SU-DHL-6 (cell line): ENCODE measurements at regions not wholly inside any gene's neighbourhood (a gene's known extent, or its start where the extent isn't known, plus 50 kb on each side); places are given as distances from the start of the nearest gene placed in this dataset.

ENCODE experiments used
- CTCF ChIP-seq: fragments of 200-600 bp; sonication (generic); IDR thresholded peaks from one replicate; pipeline ENCODE4 v1.5.1; 2017; ENCODE audit warnings: antibody characterized with exemption, mild to moderate bottlenecking, low read length, moderate library complexity; ENCODE audit not compliant: insufficient read depth, poor library complexity, severe bottlenecking
- EZH2phosphoT487 ChIP-seq: fragments of 200-600 bp; sonication (generic), shearing (Covaris generic); conservative IDR thresholded peaks from 2 replicates; pipeline ENCODE4 v1.6.1; 2018; ENCODE audit warnings: mild to moderate bottlenecking, antibody characterized with exemption, low read length, moderate library complexity, mixed read lengths

GRCh38 chr13:97758317-97758716, 195.2 kb upstream of the IPO5 start:
- TF ChIP-seq CTCF (no peak), EZH2phosphoT487 (no peak)
